ENCODE measurements at regions not wholly inside any gene's neighbourhood (a gene's known extent, or its start where the extent isn't known, plus 50 kb on each side); places are given as distances from the start of the nearest gene placed in this dataset.

DNA sequence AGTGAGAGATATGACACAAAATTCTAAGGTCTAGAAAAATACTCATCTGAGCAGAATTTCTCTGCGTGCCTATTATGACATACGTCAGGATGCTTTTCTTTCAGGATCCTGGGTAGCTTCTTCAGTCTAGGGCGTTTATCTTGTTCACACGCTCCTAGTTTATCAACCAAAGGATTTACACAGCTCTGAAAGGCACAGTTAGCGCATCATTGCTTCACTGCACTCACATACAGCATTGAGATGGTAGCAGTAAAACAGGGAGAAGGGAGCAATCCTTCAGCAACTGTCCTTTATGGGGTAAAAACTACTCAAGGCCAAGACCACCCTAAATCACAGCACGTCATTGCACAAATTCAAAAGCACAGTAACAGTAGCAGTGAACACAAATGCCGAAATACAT, 222.8 kb downstream of the SUCLG1 start:
- H3K27ac ChIP-seq (ENCODE audit: extremely low read depth, low read depth, low read length) = no peak overlapping the region
- no peak for FAIRE-seq
- no peak overlapping the region for H3K9ac ChIP-seq (ENCODE audit: insufficient read depth in 1 of 2, low read depth in 2 of 2, low read length in 2 of 2)
- no peaks in the 10 kb centered on the region for H4K20me1 ChIP-seq (replicated peaks; ENCODE audit: control insufficient read depth, insufficient read depth, low read length)
- no peak for ATAC-seq
- H3K36me3 ChIP-seq (ENCODE audit: control insufficient read depth, insufficient read depth, low read length) = no peaks in the 10 kb centered on the region
- H3K27me3 ChIP-seq (ENCODE audit: control insufficient read depth in 2 of 2, insufficient read depth in 2 of 2, low read length in 2 of 2) = no peaks in the 10 kb centered on the region
- in situ Hi-C loops (cut with MboI) = no loop called here
- 0% methylated on average over 7 of the region's 7 CpGs for WGBS (ENCODE audit: insufficient coverage, low coverage, missing lambda C conversion rate)
- BruUV-seq (replicated peaks) = no TSS peak
- H3K4me2 ChIP-seq (ENCODE audit: insufficient read depth, low read length) = no peak overlapping the region
- H3K4me1 ChIP-seq (replicated peaks in 1 of 2; ENCODE audit: control insufficient read depth in 2 of 2, insufficient read depth in 2 of 2, low read length in 2 of 2) = no peaks in the 10 kb centered on the region
- TF ChIP-seq ZNF436 (CRISPR knock-in tag; IDR thresholded peaks at IDR 0.05) = no peak
- no peak for TF ChIP-seq NELFE (IDR thresholded peaks at IDR 0.05; ENCODE audit: insufficient read depth, insufficient read length)
- no peak for TF ChIP-seq NCOR1 (IDR thresholded peaks at IDR 0.05)
- no peak for TF ChIP-seq ZNF57 (CRISPR knock-in tag; IDR thresholded peaks at IDR 0.05)
- TF ChIP-seq XRCC3 (IDR thresholded peaks at IDR 0.05) = no peak
- TF ChIP-seq JUND (IDR thresholded peaks at IDR 0.05; ENCODE audit: borderline replicate concordance, low read depth, low read length) = no peak
- TF ChIP-seq JUND (tag; IDR thresholded peaks at IDR 0.05; ENCODE audit: borderline replicate concordance, low read depth, low read length) = no peak
- no peak for TF ChIP-seq RFX7 (CRISPR knock-in tag; IDR thresholded peaks at IDR 0.05)
- no peak for TF ChIP-seq HMG20B (CRISPR knock-in tag; IDR thresholded peaks at IDR 0.05)
- no peak for TF ChIP-seq ZNF408 (CRISPR knock-in tag; IDR thresholded peaks at IDR 0.05; ENCODE audit: low read depth)
- TF ChIP-seq USF2 (CRISPR knock-in tag; IDR thresholded peaks at IDR 0.05) = no peak
- TF ChIP-seq ZFP30 (CRISPR knock-in tag; IDR thresholded peaks at IDR 0.05; ENCODE audit: borderline replicate concordance) = no peak
- no peak for TF ChIP-seq IRF9 (tag; IDR thresholded peaks at IDR 0.05)
- TF ChIP-seq TAF1 (IDR thresholded peaks at IDR 0.05; ENCODE audit: control insufficient read depth, extremely low read depth, insufficient read depth, low read length, severe bottlenecking) = no peak
- no peak for TF ChIP-seq ZC3H11A (IDR thresholded peaks at IDR 0.05; ENCODE audit: low read depth, low read length)
- no peak for TF ChIP-seq ZNF263 (CRISPR knock-in tag; IDR thresholded peaks at IDR 0.05; ENCODE audit: borderline replicate concordance)
- no peak for TF ChIP-seq ESRRB (CRISPR knock-in tag; IDR thresholded peaks at IDR 0.05; ENCODE audit: borderline replicate concordance)
- no peak for TF ChIP-seq MAFK (IDR thresholded peaks at IDR 0.05; ENCODE audit: low read length)
- no peak for TF ChIP-seq NFATC3 (IDR thresholded peaks at IDR 0.05)
- TF ChIP-seq MECOM (CRISPR knock-in tag; IDR thresholded peaks at IDR 0.05) = no peak
- H3K79me2 ChIP-seq (ENCODE audit: control insufficient read depth, insufficient read depth, low read length) = no peaks in the 10 kb centered on the region
- no peak overlapping the region for H3K4me3 ChIP-seq
- no peak overlapping the region for H2AFZ ChIP-seq (ENCODE audit: low read depth, low read length)
- H3K9me3 ChIP-seq (replicated peaks; ENCODE audit: control insufficient read depth, insufficient read depth, low read depth, low read length) = no peaks in the 10 kb centered on the region
- CTCF ChIA-PET (ENCODE audit: low intra/inter-chr PET ratio) = no interaction called here
- H3K9me1 ChIP-seq (ENCODE audit: control insufficient read depth, insufficient read depth, low read length) = no peaks in the 10 kb centered on the region
- POLR2A ChIA-PET = no interaction called here
- intact Hi-C loops (cut with micrococcal nuclease) = no loop called here
- DNase-seq (ENCODE audit: extremely low read depth in 1 of 4, low spot score in 3 of 4) = no peak
